GM18870 (cell line): ENCODE measurements at regions not wholly inside any gene's neighbourhood (a gene's known extent, or its start where the extent isn't known, plus 50 kb on each side); places are given as distances from the start of the nearest gene placed in this dataset.

Experiments used
- ATAC-seq: cut with Tn5 transposase; IDR thresholded peaks from one replicate; pipeline ENCODE4 v1.9.1; 2021; ENCODE audit warnings: moderate library complexity; ENCODE audit not compliant: unreplicated experiment

DNA sequence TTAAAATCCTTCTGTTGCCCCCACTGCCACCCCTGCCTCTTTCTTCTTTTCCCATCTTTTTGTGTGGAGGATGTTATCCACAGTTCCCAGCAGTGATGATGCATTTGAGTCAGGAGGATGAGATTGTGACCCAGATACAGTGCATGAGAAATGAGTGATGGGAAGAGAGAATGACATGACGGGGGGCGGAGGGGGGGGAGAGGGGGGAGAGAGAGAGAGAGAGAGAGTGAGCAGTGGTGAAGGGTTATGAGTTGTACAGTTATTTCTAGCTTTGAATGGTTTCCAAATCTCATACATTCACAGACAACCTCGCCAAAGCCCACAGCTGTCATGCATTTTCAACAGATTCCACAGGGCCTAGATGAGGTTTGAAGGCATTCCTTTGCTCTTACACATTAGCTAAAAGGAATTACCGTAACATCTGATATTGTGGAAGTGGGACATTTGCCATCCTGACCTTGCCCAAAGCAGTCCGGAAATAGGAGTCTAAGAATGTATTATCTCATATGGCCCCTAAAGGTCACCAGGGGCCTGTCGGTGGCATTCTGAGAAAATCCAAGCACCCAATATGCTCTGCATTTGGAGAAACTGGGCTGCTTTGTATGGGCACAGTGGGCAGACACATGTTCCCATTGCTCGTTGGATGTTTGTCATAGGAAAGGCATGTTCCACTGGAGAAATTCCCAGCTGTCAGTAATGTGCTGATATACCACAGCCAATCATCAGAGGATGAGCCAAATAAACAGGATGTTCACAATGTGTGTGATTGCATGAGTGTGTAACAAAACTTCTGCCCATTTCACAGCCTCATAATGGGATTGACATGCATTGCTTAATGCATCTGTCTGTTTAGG, 435.8 kb downstream of the SPRY1 start:
- ATAC-seq, result no peak

DNA sequence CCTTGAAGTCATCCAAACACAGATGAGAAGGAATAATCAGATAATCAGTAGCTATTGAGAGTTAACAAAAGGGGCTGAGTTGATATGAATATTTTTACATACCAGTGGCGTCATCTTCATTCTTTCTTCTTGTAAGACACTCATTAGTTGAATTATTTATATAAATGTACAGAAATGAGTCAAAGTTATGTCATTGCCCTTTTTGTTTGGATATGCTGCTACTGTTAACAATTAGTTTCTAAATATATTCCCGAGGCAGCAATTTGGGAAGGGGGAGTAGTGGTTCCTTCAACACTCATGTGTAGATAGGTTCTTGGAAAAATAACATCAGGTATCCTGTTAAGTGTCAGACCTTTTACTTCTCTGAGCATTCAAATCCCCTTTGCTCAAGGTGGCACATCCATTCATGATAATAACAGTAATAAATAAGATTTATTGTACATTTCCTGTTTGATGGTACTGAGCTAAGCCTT, 436.6 kb downstream of the SPRY1 start:
- ATAC-seq, result no peak

DNA sequence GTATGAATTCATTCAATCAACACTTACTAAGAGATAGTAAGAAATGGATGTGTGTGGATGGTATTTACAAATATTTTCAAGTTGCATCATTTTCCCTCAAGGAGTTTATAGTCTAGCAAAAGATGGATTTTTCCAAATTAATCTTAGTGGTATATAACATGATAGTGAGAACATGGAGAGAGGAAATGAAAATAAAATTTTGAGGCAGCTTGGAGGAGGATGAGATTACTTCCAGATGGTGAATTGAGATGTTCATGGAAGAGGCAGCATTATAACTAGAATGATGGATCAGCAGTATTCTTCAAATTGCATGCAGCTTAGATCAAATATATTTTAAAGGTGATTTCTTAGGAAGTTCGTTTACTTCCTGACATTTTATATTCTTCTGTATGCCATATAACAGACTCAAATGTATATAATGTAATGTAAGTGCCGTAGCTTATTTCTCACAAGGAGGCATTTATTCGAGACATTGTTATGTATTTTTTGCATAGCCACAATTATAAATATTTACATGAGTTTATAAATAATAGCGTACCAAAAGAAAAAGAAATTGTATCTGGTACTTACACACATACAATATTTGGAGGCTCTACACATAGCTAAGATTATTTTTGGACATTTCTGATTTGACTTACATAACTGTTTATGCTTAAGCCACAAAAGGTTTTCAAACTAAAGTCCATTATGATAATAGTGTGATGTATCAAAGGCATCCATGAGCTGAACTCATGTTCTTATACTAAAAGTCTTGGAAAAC, 439.4 kb downstream of the SPRY1 start:
- ATAC-seq, result no peak

- ATAC-seq, result no peak
Observed at GRCh38 chr4:123836851-123837595, 440.4 kb downstream of the SPRY1 start.

GRCh38 chr4:123838474-123838873, 441.9 kb downstream of the SPRY1 start:
- ATAC-seq, result no peak

DNA sequence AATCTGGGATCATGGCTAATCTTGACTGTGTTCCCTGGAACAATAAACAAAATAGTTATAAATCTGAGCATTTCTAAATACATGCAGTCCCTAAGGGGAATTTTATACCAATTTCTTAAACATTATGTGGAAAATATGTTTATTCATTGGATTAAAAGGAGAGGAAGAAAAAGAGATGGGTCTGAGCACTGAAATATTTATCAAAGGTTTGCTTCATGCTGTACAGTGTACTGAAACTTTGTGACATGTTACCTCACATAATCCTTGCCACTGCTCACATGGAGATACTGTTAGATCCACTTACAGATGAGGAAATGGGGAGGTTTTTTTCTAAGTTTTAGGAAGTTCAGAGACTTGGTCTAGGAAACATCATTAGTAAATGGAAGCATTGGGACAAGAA, 443.6 kb downstream of the SPRY1 start:
- no peak for ATAC-seq

- no peak for ATAC-seq
Observed at GRCh38 chr4:123841447-123842121, 445.0 kb downstream of the SPRY1 start.

DNA sequence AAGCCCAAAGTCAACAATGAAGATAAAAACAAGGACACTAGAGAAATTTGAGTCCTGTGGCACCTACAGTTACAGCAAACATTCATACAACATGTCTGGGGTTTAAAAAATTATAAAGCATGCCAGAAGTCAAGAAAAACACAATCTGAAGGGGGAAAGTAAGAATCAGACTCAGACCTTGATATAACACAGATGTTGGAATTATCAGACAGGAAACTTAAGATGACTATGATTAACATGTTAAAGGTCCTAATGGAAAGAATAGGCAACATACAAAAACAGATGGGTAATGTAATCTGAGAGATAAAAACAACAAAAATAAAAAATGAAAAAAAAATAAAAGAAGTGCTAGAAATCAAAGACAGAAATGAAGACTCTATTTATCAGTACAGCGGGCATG, 446.5 kb downstream of the SPRY1 start:
- ATAC-seq, result no peak

- no peak for ATAC-seq
Observed at GRCh38 chr4:123844374-123844773, 447.8 kb downstream of the SPRY1 start.

- ATAC-seq, result no peak
Observed at GRCh38 chr4:123846092-123846491, 449.5 kb downstream of the SPRY1 start.

DNA sequence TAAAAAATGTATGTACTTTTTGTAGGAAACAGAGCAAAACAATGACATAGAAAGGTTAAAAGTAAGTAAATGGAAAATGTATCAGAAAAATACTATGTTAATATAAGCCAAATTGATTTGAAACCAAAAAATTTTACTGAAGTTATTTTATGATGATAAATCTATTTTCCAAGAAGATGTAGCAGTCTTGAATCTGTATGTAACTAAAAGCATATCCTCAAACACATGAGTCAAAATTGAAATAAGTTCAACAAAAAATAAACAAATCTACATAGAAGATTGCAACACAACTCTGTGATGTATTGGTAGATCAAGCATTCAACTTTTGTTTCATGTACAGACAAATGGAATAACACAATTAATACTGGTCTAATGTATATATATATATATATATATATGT, 450.0 kb downstream of the SPRY1 start:
- ATAC-seq, result no peak

GRCh38 chr4:123848606-123849005, 452.0 kb downstream of the SPRY1 start:
- ATAC-seq, result no peak

DNA sequence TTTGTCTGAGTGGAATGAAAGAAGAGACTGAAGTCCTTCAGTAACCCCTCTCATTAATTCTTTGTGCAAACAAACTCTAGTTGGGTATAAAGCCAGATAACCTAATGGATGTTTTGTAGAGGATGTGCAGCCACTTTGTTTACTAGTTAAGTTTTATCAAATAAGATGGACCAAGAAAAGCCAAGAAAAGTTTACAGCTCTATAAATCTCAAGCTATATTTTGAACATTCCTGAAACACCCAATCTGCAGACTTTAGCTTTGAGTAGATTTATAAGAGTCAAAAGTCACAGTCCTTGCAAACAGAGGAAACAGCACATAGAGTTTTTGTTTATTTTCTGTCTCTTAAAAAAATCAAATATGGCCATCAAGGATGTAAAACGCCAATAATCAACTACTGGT, 452.9 kb downstream of the SPRY1 start:
- no peak for ATAC-seq

DNA sequence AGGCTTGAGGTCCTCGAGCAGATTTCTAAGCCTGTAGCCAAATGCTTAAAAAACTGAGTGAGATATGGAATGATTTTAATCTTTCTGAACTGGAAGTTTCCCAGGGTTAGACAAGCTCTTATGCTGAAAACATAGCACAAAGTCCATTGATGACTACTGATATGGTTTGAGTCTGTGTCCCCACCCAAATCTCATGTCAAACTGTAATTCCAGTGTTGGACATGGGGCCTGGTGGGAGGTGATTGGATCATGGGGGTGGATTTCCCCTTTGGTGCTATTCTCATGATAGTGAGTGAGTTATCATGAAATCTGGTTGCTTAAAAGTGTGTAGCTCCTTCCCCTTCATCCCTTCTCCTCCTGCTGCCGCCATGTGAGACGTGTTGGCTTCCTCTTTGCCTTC, 454.9 kb downstream of the SPRY1 start:
- no peak for ATAC-seq

DNA sequence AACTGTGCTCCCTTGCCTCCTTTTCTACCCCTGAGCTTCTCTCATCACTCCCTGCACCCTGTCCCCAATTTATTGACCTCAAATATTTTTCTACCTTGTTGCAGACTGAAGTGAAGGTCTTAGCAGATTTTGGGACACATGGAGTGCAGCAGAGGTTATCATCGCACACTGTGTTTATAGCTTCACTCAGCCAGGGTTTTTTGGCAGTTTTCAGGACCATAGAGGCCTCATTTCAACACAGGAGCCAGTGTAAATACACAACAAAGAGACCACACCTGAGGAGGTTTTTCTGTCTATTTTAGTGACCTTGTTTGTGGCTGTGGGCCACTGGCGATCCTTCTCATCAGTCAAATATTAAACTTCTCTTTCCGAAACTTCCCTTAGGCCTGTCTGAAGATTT, 457.1 kb downstream of the SPRY1 start:
- ATAC-seq, result no peak

DNA sequence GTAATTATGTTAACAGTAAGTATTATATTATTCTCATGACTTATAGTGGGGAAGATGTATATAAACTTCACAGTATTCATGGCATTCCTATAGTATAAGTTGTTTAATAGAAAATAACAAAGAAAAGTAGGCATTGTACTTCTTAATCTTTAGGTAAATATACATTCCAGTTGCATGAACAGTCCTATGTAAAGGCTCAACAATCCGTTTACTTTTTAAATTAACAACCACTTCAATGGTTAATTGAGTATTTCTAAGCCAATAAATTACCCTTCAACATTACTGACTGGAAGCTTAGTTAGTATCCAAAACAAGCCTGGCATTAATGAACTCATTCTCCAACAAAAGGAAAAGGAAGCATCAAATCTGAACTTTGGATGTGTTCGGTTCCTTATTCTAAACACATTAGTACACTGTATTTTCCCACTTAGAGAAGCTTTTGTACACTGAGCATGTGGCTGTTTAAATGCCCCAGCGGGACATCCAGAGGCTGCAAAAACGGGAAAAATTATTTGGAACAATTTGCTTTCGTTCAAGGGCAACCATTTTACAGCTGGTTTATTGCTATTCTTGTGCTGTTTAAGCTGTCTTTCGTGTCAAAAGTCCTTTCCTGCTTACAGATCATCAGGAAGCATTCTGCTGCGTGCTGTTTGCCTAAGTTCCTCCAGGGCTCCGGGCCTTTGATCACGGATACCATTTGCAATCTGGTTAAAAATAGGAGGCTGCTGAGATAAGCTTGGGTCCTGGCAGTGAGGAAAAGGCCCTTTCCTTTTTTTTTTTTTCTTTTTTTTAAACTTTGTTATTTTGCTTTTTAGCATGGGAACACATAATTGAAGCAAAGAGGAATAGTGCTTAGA, 460.3 kb downstream of the SPRY1 start:
- ATAC-seq, result no peak

- no peak for ATAC-seq
Observed at GRCh38 chr4:123858465-123858864, 461.9 kb downstream of the SPRY1 start.

DNA sequence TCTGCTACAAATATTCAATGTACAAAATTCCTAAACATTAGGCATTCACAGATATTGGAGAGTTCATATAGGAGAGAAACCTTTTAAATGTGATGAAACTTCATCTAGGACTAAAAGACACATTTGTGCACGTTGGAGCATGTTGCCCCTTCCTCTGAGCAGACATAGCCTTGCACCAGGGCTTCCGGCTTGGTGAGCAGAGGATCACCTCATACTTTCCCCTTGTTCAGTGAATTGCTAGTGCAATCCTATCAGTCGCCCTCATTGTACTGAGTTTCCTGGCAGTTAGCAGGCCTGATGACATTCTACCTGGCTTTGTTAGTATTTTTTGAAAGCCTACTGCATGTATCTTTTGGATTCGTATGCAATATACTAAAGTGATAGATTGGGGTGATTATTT, 466.2 kb downstream of the SPRY1 start:
- ATAC-seq, result no peak

- ATAC-seq, result no peak
Observed at GRCh38 chr4:123866796-123867195, 470.2 kb downstream of the SPRY1 start.
